Urinary bladder (tissue), 4 donors: ENCODE measurements at regions not wholly inside any gene's neighbourhood (a gene's known extent, or its start where the extent isn't known, plus 50 kb on each side); places are given as distances from the start of the nearest gene placed in this dataset. TPM values are rescaled to one million over a fixed set of nuclear protein-coding genes. Genes with fewer than 3 reads are reported as not detected.

Experiments used
- DNase-seq: peaks from one replicate; pipeline ENCODE4 v3.0.0-alpha.2; 2015; ENCODE audit errors: extremely low spot score
- H3K27ac ChIP-seq: one replicate; pipeline ENCODE4 v1.5.1; 2013; ENCODE audit warnings: low read depth, mild to moderate bottlenecking, moderate library complexity
- H3K36me3 ChIP-seq: one replicate; pipeline ENCODE4 v1.6.1; 2013; ENCODE audit warnings: mild to moderate bottlenecking, moderate library complexity; ENCODE audit not compliant: insufficient read depth
- H3K4me1 ChIP-seq: one replicate; pipeline ENCODE4 v1.6.1; 2013; ENCODE audit warnings: mild to moderate bottlenecking, moderate library complexity; ENCODE audit not compliant: insufficient read depth
- H3K4me3 ChIP-seq: one replicate; pipeline ENCODE4 v1.5.1; 2013; ENCODE audit warnings: low read depth, low read length
- WGBS: extraction: QIAGEN DNeasy Blood & Tissue Kit; methylation state at CpG from one replicate; pipeline ENCODE4 v1.1.7; 2013; 5-methylcytosine and 5-hydroxymethylcytosine counted together
- small RNA-seq: library from RNA; depleted of rRNA; stranded (forward); fragments of <200 nt; gene quantifications from one replicate; pipeline ENCODE3, GENCODE V24; 2014
- donor health status: healthy with polysubstance abuse.
- donor health status: healthy.

- no peaks in the 10 kb centered on the region for H3K36me3 ChIP-seq
- H3K27ac ChIP-seq: no peak overlapping the region
- no peak for DNase-seq
- WGBS: 56% methylated on average over 3 of the region's 3 CpGs
- no peak overlapping the region for H3K4me3 ChIP-seq
- H3K4me1 ChIP-seq: no peaks in the 10 kb centered on the region
Observed at GRCh38 chr2:51085420-51086068, 53.6 kb upstream of the NRXN1 start.

GRCh38 chr2:51084750-51085149, 52.8 kb upstream of the NRXN1 start:
- no peak for DNase-seq
- Histone ChIP-seq H3K36me3 (no peaks in the 10 kb centered on the region), H3K27ac (no peak overlapping the region), H3K4me3 (no peak overlapping the region), H3K4me1 (no peaks in the 10 kb centered on the region)
- WGBS: 95% methylated on average over 2 of the region's 2 CpGs

Small RNA genes lying in the stretch of these regions (small RNA-seq; reads per million reads assigned to genes)
- gene AC010967.3: not detected
- gene AC069157.1: not detected
- gene AC097463.2: not detected
- not detected for gene CRYGGP
- gene MIR4431: 0.09 reads per million
- not detected for gene RF00019
- gene RF00424: not detected
- gene RNU6-997P: not detected
